A172 (cell line): ENCODE measurements at regions not wholly inside any gene's neighbourhood (a gene's known extent, or its start where the extent isn't known, plus 50 kb on each side); places are given as distances from the start of the nearest gene placed in this dataset.
A peak's percentile ranks its signal among the peaks of the same experiment; 100 is the strongest.

ENCODE experiments used
- DNase-seq: peaks from one replicate; pipeline ENCODE4 v3.0.0-alpha.2; 2015; ENCODE audit warnings: low spot score

- DNase-seq = no peak
Observed at GRCh38 chr12:30507576-30507975, 188.1 kb downstream of the IPO8 start.

- no peak for DNase-seq
Observed at GRCh38 chr12:30506411-30506810, 189.3 kb downstream of the IPO8 start.

GRCh38 chr12:30501718-30502117 is 194.0 kb downstream of the IPO8 start:
- DNase-seq = no peak

GRCh38 chr12:30500532-30500931 is 195.1 kb downstream of the IPO8 start:
- DNase-seq = no peak

GRCh38 chr12:30485230-30485890 is 210.3 kb downstream of the IPO8 start:
- DNase-seq = no peak

- no peak for DNase-seq
Observed at GRCh38 chr12:30484658-30485057, 211.0 kb downstream of the IPO8 start.

- no peak for DNase-seq
Observed at GRCh38 chr12:30482650-30483049, 213.0 kb downstream of the IPO8 start.

- no peak for DNase-seq
Observed at GRCh38 chr12:30473274-30473673, 222.4 kb downstream of the IPO8 start.

GRCh38 chr12:30466093-30466585 is 229.5 kb downstream of the IPO8 start:
- DNase-seq = no peak

GRCh38 chr12:30463636-30464035 is 232.0 kb downstream of the IPO8 start:
- DNase-seq = no peak

GRCh38 chr12:30462249-30462648 is 233.4 kb downstream of the IPO8 start:
- DNase-seq = no peak

GRCh38 chr12:30461026-30461615 is 234.5 kb downstream of the IPO8 start:
- no peak for DNase-seq

- DNase-seq = no peak
Observed at GRCh38 chr12:30458453-30458852, 237.2 kb downstream of the IPO8 start.

- DNase-seq = peak; percentile 78
Observed at GRCh38 chr12:30457621-30458289, 237.9 kb downstream of the IPO8 start.

- DNase-seq = peak; percentile 84
Observed at GRCh38 chr12:30450872-30451271, 244.8 kb downstream of the IPO8 start.

GRCh38 chr12:30450226-30450625 is 245.4 kb downstream of the IPO8 start:
- DNase-seq = no peak

GRCh38 chr12:30448038-30448437 is 247.6 kb downstream of the IPO8 start:
- DNase-seq = no peak

GRCh38 chr12:30447061-30447750 is 248.5 kb downstream of the IPO8 start:
- peak; percentile 29 for DNase-seq

- no peak for DNase-seq
Observed at GRCh38 chr12:30442461-30442860, 253.2 kb downstream of the IPO8 start.

- DNase-seq = peak; percentile 45
Observed at GRCh38 chr12:30440826-30441602, 254.7 kb downstream of the IPO8 start.

- no peak for DNase-seq
Observed at GRCh38 chr12:30439201-30439600, 256.5 kb downstream of the IPO8 start.

GRCh38 chr12:30438601-30439041 is 257.0 kb downstream of the IPO8 start:
- DNase-seq = no peak
